Adrenal gland (tissue), 9 donors: ENCODE measurements at regions not wholly inside any gene's neighbourhood (a gene's known extent, or its start where the extent isn't known, plus 50 kb on each side); places are given as distances from the start of the nearest gene placed in this dataset.

ENCODE experiments used
- DNase-seq, 7 donors: peaks; one replicate each; pipeline ENCODE4 v3.0.0-alpha.2; 2019 to 2020
- H3K27ac ChIP-seq, 5 donors: fragments of 200-600 bp; sonication (generic) in 4 of 5; 1 replicate in 3 of 5; 2 replicates in 2 of 5; pipeline versions ENCODE4 v1.5.1 to v1.8.0; 2016 to 2020; ENCODE audit warnings: mild to moderate bottlenecking in 1 of 5
- H3K27me3 ChIP-seq: fragments of 200-600 bp; 2 replicates; pipeline ENCODE4 v1.8.0; 2021
- H3K36me3 ChIP-seq, 2 donors: fragments of 200-600 bp; replicated peaks in 1 of 2; 1 replicate in 1 of 2; 2 replicates in 1 of 2; pipeline versions ENCODE4 v1.5.1 to v1.8.0; 2018 to 2022
- H3K4me1 ChIP-seq, 2 donors: fragments of 200-600 bp; replicated peaks in 1 of 2; 1 replicate in 1 of 2; 2 replicates in 1 of 2; pipeline versions ENCODE4 v1.5.1 to v1.8.0; 2018 to 2021
- H3K4me3 ChIP-seq, 4 donors: fragments of 200-600 bp; sonication (generic) in 3 of 4; one replicate each; pipeline ENCODE4 v1.5.1; 2016 to 2018
- H3K9me3 ChIP-seq, 3 donors: fragments of 200-600 bp; sonication (generic) in 1 of 3; replicated peaks in 1 of 3; 1 replicate in 2 of 3; 2 replicates in 1 of 3; pipeline versions ENCODE4 v1.5.1 to v1.8.0; 2016 to 2021
- POLR2A ChIP-seq, 2 donors: fragments of 450-650 bp; IDR thresholded peaks; one replicate each; pipeline ENCODE4 v1.6.1; 2017; ENCODE audit warnings: antibody characterized with exemption in 2 of 2, mild to moderate bottlenecking in 2 of 2, moderate library complexity in 1 of 2
- WGBS, 4 donors: extraction: QIAGEN DNeasy Blood & Tissue Kit in 2 of 4; methylation state at CpG; one replicate each; pipeline versions ENCODE4 v1.1.5 to v1.1.7; 2013 to 2017; 5-methylcytosine and 5-hydroxymethylcytosine counted together
- intact Hi-C, 2 donors: fragments of 100-400 bp; cut with DNase I; formaldehyde crosslinking; loops; one replicate each; pipeline versions ENCODE4 v1.14.1 to v1.15.0; 2022 to 2023
- TF ChIP-seq, protein P1 (sequence below), 6 experiments: fragments of 450-650 bp in 4 of 6; fragments of 200-600 bp in 2 of 6; sonication (generic) in 1 of 6; IDR thresholded peaks; 1 replicate in 5 of 6; 2 replicates in 1 of 6; pipeline versions ENCODE4 v1.5.1 to v1.8.0; 2016 to 2021; ENCODE audit warnings: antibody characterized with exemption in 6 of 6, mild to moderate bottlenecking in 2 of 6, moderate library complexity in 1 of 6
- donor health status: healthy with polysubstance abuse.
- donor health status: Bipolar disorder and iron deficiency.
- donor health status: DM: yes; HTN: yes; CAD: no.
- donor health status: DM: no; HTN: no; CAD: no.
- donor health status: DM: no; HTN: no; CAD: no.

DNA sequence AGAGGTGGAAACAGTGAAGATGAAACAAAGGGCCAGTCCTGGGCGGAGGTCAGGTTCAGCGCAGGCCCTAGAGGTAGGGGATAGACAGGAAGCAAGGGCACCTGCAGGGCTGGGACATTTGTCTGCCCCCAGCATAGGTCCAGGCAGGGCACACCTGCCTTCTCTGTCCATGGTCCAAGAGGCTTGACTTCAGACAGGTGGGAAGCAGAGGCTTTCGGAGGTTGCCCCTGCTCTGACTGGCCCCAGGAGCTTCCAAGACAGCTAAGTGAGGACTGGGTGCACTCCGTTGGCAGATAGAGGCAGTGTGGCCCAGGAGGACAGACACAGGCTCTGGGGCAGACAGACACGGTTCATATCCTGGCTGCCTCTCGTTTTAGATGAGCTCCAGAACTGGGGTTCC, 71.6 kb upstream of the GRB10 start:
- DNase-seq: no peak
- no peaks in the 10 kb centered on the region for H3K36me3 ChIP-seq
- intact Hi-C loops: no loop called here
- H3K9me3 ChIP-seq: no peaks in the 10 kb centered on the region
- H3K27me3 ChIP-seq: no peaks in the 10 kb centered on the region
- no peak overlapping the region for H3K4me3 ChIP-seq
- H3K4me1 ChIP-seq: no peaks in the 10 kb centered on the region
- WGBS, 4 donors: 81 to 100% (median 90%) methylated on average over 3 to 6 of the region's 6 CpGs
- TF ChIP-seq, protein P1, sequence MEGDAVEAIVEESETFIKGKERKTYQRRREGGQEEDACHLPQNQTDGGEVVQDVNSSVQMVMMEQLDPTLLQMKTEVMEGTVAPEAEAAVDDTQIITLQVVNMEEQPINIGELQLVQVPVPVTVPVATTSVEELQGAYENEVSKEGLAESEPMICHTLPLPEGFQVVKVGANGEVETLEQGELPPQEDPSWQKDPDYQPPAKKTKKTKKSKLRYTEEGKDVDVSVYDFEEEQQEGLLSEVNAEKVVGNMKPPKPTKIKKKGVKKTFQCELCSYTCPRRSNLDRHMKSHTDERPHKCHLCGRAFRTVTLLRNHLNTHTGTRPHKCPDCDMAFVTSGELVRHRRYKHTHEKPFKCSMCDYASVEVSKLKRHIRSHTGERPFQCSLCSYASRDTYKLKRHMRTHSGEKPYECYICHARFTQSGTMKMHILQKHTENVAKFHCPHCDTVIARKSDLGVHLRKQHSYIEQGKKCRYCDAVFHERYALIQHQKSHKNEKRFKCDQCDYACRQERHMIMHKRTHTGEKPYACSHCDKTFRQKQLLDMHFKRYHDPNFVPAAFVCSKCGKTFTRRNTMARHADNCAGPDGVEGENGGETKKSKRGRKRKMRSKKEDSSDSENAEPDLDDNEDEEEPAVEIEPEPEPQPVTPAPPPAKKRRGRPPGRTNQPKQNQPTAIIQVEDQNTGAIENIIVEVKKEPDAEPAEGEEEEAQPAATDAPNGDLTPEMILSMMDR (IDR thresholded peaks at IDR 0.05): no peak
- no peak for TF ChIP-seq POLR2A (IDR thresholded peaks at IDR 0.05)
- H3K27ac ChIP-seq: no peak overlapping the region

DNA sequence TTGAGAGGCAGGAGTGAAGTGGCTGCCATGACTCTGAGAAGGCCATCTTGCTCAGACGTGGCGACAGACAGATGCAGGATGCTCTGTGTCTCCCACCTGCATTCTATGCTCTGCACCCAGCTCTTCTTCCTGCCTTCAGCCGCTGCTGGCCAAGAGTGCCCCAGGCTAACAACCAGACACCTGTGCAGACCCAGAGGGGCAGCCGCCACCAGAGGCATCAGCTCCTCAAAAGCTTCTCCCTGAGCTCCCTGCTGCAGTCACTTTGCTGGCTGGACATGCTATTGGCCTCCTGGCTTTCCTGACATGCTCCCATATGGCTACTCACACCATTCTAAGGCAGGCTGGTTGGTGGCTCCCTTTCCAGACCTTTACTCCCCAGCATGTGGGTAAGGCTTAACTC, 70.6 kb upstream of the GRB10 start:
- intact Hi-C loops: no loop called here
- no peaks in the 10 kb centered on the region for H3K36me3 ChIP-seq
- TF ChIP-seq POLR2A (IDR thresholded peaks at IDR 0.05): no peak
- TF ChIP-seq, protein P1 (IDR thresholded peaks at IDR 0.05): no peak
- no peak overlapping the region for H3K4me3 ChIP-seq
- H3K27ac ChIP-seq: no peak overlapping the region
- 48 to 91% (median 79%) methylated on average over 3 to 4 of the region's 4 CpGs for WGBS, 4 donors
- DNase-seq: no peak
- H3K4me1 ChIP-seq: no peaks in the 10 kb centered on the region
- no peaks in the 10 kb centered on the region for H3K9me3 ChIP-seq
- H3K27me3 ChIP-seq: no peaks in the 10 kb centered on the region

DNA sequence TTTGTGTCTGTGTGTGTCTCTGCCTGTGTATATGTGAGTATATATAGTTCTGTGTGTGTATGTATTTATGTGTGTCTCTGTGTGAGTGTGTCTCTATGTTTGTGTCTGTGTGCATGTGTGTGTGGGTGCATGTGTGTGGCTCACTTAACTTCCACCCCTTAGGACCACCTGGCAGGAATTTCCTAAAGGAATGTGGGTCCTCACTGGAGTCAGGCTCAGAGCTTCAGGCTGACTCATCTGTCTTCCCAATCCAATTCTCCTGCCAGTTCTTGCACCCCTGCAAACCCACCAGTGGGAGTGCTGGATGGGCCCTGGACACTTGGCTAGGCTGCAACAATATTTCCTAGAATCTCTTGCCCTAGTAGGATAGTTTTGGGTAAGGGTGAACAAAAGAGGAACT, 70.2 kb upstream of the GRB10 start:
- Histone ChIP-seq H3K4me3 (no peak overlapping the region), H3K4me1 (no peaks in the 10 kb centered on the region), H3K27ac (no peak overlapping the region), H3K27me3 (no peaks in the 10 kb centered on the region), H3K36me3 (no peaks in the 10 kb centered on the region), H3K9me3 (no peaks in the 10 kb centered on the region)
- no peak for DNase-seq
- intact Hi-C loops: no loop called here
- TF ChIP-seq, protein P1 (IDR thresholded peaks at IDR 0.05): no peak
- no peak for TF ChIP-seq POLR2A (IDR thresholded peaks at IDR 0.05)

DNA sequence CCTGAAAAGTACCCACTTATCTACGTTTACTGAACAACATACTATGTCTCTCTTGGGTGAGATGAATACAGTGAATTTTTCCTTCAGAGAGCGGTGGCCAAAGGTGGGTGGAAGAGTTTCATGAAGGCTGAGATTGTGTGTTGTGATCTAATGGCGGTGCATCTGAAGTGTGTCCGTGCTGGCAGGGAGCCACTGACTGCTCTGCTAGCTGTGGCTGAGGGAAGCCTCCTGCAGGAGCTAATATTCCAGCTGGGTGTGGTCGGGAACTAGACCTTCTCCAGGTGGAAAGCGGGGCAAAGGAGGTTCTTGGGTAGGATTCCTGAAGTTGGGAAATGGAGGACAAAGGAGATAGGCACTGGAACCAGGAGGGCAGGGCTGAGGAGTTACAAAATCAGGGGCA, 69.2 kb upstream of the GRB10 start:
- TF ChIP-seq, protein P1 (IDR thresholded peaks at IDR 0.05): no peak
- no peak for TF ChIP-seq POLR2A (IDR thresholded peaks at IDR 0.05)
- Histone ChIP-seq H3K4me3 (no peak overlapping the region), H3K27ac (no peak overlapping the region), H3K27me3 (no peaks in the 10 kb centered on the region), H3K36me3 (no peaks in the 10 kb centered on the region), H3K9me3 (no peaks in the 10 kb centered on the region), H3K4me1 (no peaks in the 10 kb centered on the region)
- 68 to 91% (median 82%) methylated on average over 6 of the region's 6 CpGs for WGBS, 4 donors
- intact Hi-C loops: no loop called here
- DNase-seq: no peak
